ENCODE measurements at regions not wholly inside any gene's neighbourhood (a gene's known extent, or its start where the extent isn't known, plus 50 kb on each side); places are given as distances from the start of the nearest gene placed in this dataset.

GRCh38 chr2:150620855-150621254 is 133.4 kb upstream of the RND3 start:
- DNase-seq (ENCODE audit: low spot score) (no peak), ATAC-seq (no peak)
- intact Hi-C loops (cut with DNase I), result no loop called here

- ATAC-seq (no peak), DNase-seq (ENCODE audit: low spot score) (no peak)
- intact Hi-C loops (cut with DNase I), result no loop called here
Measured at GRCh38 chr2:150620416-150620815, 132.9 kb upstream of the RND3 start.

- intact Hi-C loops (cut with DNase I), result no loop called here
Measured at GRCh38 chr2:150619607-150620330, 132.3 kb upstream of the RND3 start.

GRCh38 chr2:150618245-150618895 is 130.9 kb upstream of the RND3 start:
- no peak for DNase-seq (ENCODE audit: low spot score)
- intact Hi-C loops (cut with DNase I), result no loop called here
- ATAC-seq, result no peak

More at GRCh38 chr2:150619607-150620330, 132.3 kb upstream of the RND3 start:
- ATAC-seq (peak; percentile 87), DNase-seq (ENCODE audit: low spot score) (no peak)

DNA sequence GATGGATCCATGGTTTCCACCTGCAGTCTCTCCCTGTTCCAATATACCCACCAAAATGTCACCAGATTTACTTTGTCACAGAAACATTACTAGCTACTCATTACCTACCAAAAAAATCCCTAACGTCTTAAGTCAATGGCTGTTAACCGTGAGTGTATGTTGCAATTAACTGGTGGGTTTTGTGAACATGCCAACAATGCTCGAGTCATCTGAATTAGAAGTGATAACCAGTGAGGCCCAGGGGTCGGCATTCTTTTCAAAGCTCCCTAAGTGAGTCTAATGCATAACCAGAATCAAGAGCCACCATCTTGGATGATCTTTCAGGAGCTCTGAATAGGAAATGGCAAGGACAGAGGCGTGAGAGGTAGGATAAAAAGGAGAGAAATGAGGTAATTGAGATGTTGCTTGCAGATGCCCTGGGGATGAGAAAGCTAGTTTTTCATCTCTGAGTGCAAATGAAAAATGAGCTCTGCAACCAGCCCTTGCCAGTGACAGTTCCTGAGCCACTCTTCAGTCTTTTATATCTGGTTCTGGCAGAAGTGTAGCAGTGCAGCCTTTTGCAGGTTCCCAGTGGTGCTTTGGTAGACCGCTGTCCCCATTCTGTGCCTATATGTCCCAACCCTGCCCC is 130.0 kb upstream of the RND3 start:
- no peak for DNase-seq (ENCODE audit: low spot score)
- intact Hi-C loops (cut with DNase I), result no loop called here
- no peak for ATAC-seq

DNA sequence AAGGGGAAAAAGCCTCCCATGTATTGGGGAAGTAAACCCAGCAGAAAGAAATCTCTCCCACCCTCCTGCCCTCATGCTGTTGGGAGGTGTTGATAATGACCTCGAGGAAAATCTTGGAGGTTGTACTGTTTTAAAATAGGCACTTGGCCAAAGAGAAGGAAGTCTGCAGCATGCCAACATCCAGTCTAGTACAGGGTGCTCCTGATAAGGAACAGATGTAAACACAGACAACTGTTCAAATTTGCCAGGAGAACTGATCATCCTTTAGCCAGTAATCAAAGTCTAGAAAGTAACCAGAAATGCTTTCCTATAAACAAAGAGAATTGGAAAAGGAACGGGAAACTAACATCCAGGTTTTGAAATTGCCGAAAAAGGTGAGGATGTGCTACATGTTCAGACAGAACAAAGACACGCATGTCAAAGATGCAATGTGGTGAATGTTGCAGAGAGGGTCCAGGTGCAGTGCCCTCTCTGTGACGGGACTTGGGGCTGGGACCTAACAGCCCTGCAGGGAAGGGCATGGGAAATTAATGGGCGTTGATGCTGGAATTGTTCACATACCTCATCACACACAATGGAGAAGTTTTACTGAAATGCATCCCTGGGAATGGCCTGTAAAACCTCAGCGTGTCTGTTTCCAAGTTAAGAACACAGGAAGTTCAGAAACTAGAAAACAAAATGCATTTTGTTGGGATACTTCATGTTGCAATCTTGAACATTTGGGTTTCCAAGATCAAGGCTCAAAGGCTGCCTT is 125.7 kb upstream of the RND3 start:
- intact Hi-C loops (cut with DNase I), result no loop called here
- ATAC-seq (peak; percentile 33), DNase-seq (ENCODE audit: low spot score) (no peak)

DNA sequence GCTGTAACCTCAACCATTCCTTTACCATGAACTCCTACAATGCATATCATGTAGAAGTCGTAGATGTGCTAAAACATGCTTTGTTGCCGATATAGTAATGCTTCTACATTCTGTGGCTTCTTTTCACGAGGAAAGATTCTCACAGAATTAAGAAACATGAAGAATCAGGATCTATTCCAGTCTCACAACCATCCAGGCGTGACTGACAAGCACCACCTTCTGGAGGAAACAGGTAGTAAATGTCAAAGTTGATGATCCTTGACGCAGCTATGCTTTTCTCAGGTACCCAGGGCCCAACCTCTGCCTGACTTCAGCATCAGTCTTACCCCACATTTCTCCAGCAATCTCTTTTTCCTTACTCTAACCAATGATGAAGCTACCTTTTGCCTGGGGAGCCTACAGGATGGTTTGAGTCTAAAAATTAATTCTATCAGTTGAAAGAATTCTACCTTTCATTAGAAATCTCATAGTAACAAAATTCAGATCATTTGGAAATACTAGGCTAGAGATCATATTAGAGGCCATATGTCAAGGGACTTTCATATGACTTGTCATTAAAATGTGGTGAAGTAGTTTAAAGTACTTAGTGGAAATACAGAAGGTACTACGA is 123.3 kb upstream of the RND3 start:
- intact Hi-C loops (cut with DNase I), result no loop called here

DNA sequence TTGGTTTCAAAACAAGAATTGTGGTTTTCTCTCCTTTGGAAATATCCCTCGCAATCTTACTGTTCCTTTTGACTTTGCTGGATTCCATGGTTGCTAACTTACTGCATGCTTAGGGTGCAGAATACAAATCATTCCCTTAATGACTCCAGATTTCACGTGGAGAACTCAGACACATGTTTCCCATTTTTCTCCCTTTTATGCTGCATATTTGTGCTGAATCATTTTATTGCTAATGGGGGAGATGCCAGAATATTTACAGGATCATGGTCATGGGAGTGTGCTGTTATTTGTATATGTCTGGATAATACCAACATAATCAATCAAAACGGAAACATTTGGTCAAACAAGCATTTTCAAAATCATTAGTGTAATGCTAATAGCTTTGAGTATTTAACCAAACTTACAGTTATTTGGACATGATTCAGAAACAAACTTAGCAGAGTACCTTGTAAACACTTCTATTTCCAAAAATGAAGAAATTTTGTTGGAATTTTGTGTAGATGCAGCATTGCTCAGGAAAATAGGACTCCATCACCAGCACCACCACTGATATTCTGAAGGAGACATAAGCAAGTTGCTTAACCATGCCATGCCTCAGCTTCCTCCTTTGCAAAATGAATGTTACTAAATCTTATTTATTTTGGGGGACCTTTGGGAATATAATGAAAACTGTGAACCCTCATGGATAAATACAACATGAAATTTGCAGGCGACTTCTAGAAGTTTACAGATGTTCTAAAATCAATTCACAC is 122.5 kb upstream of the RND3 start:
- intact Hi-C loops (cut with DNase I), result no loop called here
- ATAC-seq, result no peak
- no peak for DNase-seq (ENCODE audit: low spot score)

More for the DNA sequence above, 123.3 kb upstream of the RND3 start:
- DNase-seq (ENCODE audit: low spot score) (no peak), ATAC-seq (peak; percentile 29)

- intact Hi-C loops (cut with DNase I), result no loop called here
- ATAC-seq, result no peak
- DNase-seq (ENCODE audit: low spot score), result no peak
Measured at GRCh38 chr2:150608341-150608740, 120.9 kb upstream of the RND3 start.

- intact Hi-C loops (cut with DNase I), result no loop called here
- ATAC-seq (no peak), DNase-seq (ENCODE audit: low spot score) (no peak)
Measured at GRCh38 chr2:150607390-150607811, 119.9 kb upstream of the RND3 start.

DNA sequence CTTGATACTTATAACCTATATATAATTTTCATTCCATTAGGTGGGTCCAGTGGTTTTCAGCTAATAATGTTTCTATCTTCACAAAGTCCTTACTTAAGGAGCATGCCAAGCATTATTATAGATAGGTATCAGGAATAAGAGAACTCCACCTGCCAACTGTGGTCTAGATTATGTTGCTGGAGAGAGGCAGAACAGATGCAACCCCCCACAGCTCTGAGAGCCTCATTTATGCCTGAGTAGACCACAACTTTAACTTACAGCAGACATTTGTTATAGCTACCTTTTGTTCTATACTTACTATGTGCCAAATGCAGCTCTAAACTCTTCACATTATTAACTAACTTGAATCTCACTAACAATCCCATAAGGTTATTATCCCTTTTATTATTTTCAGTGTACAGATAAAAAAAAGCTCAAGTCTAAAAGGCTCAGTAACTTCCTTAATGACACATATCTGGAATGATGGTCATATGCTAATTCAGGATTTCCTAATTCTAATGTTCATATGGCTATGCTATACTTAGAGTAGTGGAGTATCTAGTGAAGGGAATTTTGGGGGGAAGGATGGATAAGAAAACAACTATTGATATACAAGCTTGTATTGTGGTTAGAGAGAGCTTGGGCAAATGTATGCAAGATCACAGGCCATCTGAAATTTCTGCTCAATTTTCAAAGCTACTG is 119.1 kb upstream of the RND3 start:
- intact Hi-C loops (cut with DNase I), result no loop called here
- ATAC-seq (no peak), DNase-seq (ENCODE audit: low spot score) (no peak)

- no peak for ATAC-seq
- no peak for DNase-seq (ENCODE audit: low spot score)
- intact Hi-C loops (cut with DNase I), result no loop called here
Measured at GRCh38 chr2:150605664-150606063, 118.2 kb upstream of the RND3 start.

DNA sequence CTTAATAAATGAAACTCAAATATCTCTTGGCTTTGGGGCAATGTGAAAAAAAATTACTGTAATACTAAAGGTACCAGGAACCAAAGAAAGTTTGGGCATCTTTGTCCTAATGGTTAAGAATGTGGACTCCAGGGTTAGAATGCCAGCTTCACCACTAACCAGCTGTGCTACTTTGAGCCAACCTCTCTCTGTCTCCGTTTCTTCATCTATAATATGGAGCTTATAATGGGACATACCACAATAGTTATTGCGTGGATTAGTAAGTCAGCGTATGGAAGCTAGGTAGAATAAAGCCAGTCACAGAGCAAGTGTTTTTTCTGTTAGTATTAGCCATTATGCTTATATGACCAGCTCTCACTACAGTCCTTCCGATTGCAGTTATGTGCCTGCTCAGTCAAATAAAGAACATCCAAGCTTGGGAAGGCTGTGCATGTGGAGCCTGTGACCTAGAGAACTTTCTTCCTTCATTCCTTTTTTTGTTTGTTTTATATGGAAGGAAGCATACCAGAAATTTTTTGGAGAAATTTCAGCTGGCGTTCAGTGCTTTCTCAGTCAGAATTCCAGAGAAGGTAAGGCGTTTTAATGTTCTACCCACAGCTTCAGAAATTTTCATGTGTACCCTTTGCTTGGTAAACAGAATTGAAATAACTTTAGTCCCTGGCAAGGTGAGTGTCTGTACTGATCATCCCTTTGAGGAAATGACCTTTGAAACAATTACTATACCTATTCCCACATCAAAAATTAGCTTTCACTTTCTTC is 114.0 kb upstream of the RND3 start:
- ATAC-seq, result peak; percentile 32
- DNase-seq (ENCODE audit: low spot score), result no peak
- intact Hi-C loops (cut with DNase I), result no loop called here

DNA sequence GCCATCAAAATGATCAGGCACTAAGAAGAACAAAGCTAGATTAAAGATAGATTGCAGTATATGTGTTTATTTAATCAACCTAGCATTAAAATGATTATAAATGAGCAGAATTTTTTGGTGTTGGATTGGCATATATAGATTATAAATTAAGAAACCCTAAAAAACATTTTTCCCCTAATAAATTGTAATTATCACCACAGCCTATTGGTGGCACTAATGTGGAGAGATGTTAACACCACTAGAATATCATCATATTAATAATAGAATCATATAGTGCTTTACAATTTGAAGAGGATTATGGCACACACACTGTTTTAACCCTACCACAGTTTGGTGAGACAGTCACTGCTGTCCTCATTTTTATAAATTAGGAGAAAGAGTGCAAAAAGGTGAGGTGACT is 112.4 kb upstream of the RND3 start:
- ATAC-seq, result no peak
- intact Hi-C loops (cut with DNase I), result no loop called here
- DNase-seq (ENCODE audit: low spot score), result no peak

DNA sequence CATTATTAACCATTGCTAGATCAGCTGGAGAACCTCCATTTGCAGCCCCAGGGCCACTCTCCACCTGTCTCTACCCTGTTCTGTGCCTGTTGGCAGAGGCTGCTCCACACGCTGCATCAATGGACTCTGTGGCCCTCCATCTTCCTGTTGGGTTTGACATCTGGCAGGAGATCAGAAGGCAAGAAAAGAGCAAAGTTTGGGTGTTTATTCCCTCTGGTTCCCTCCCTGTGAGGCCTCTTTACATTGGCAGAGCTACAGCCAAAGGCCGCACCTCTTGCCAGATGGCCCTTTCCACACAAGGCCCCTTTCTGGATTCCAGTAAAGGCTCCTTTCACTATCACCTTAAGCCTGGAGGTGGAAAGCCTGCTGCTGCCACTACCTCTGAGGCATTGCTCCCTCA is 110.9 kb upstream of the RND3 start:
- intact Hi-C loops (cut with DNase I), result no loop called here
- ATAC-seq, result peak; percentile 24
- no peak for DNase-seq (ENCODE audit: low spot score)

DNA sequence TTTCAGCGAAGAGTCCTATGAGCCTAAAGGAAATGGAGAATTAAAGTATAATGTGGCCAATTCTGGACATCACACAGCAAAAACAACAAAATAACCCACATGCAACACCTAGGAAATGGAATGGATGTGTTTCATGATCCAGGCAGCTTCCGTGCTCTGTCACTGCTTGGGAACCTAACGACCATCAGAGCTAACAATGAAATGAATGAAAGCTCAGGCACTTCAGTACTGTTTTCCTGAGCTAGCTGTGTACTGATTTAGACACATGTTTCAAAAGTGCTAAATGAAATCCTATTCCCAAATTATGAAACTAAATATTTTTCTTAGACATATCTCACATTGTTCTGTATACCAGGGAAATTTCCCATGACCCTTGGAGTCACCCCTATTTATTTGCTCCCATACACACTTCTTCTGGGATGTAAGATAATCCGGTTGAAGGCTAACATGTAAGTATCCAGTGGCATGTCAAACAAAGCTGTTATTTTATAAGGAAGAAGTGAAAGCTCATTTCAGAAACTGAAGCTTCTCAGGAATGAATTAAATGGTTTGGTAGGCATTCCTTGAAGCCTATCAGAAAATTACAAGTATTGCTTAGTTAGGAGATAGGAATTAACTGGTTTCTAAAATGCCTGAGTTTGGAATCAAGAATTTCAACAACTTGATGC is 108.5 kb upstream of the RND3 start:
- intact Hi-C loops (cut with DNase I), result no loop called here
- DNase-seq (ENCODE audit: low spot score), result no peak
- no peak for ATAC-seq

GRCh38 chr2:150594299-150594698 is 106.8 kb upstream of the RND3 start:
- intact Hi-C loops (cut with DNase I), result no loop called here
- no peak for ATAC-seq
- DNase-seq (ENCODE audit: low spot score), result no peak
